Breast epithelium (tissue), 4 donors: ENCODE measurements at regions not wholly inside any gene's neighbourhood (a gene's known extent, or its start where the extent isn't known, plus 50 kb on each side); places are given as distances from the start of the nearest gene placed in this dataset.
A peak's percentile ranks its signal among the peaks of the same experiment; 100 is the strongest.
"Not testable (repeated sequence)": the region's sequence is repeated elsewhere in the genome, so short reads cannot be mapped to it uniquely, and the experiment has no call there.

Experiments
- DNase-seq, 2 donors: peaks; one replicate each; pipeline ENCODE4 v3.0.0-alpha.2; 2019; ENCODE audit warnings: low spot score in 2 of 2
- H3K27ac ChIP-seq, 2 donors: fragments of 200-600 bp; sonication (generic) in 1 of 2; one replicate each; pipeline ENCODE4 v1.5.1; 2016 to 2019; ENCODE audit warnings: mild to moderate bottlenecking in 1 of 2
- H3K27me3 ChIP-seq, 2 donors: fragments of 200-600 bp; sonication (generic) in 1 of 2; one replicate each; pipeline versions ENCODE4 v1.5.1 to v1.6.0; 2017 to 2019; ENCODE audit warnings: control low read depth in 1 of 2, mild to moderate bottlenecking in 1 of 2
- H3K36me3 ChIP-seq: fragments of 200-600 bp; one replicate; pipeline ENCODE4 v1.5.1; 2019
- H3K4me1 ChIP-seq, 2 donors: fragments of 200-600 bp; sonication (generic); one replicate each; pipeline ENCODE4 v1.5.1; 2016 to 2019; ENCODE audit warnings: control low read depth in 1 of 2
- H3K4me3 ChIP-seq, 3 donors: fragments of 200-600 bp; sonication (generic); 1 replicate in 2 of 3; 2 replicates in 1 of 3; pipeline ENCODE4 v1.5.1; 2016 to 2019; ENCODE audit warnings: mild to moderate bottlenecking in 3 of 3, moderate library complexity in 2 of 3
- H3K9me3 ChIP-seq, 2 donors: fragments of 200-600 bp; sonication (generic) in 1 of 2; one replicate each; pipeline ENCODE4 v1.5.1; 2016 to 2019; ENCODE audit warnings: control low read depth in 1 of 2
- POLR2A ChIP-seq: fragments of 450-650 bp; IDR thresholded peaks from one replicate; pipeline ENCODE4 v1.6.1; 2016; ENCODE audit warnings: antibody characterized with exemption, mild to moderate bottlenecking, moderate library complexity
- POLR2AphosphoS5 ChIP-seq, 3 donors: sonication (generic); formaldehyde crosslinking; IDR thresholded peaks; one replicate each; pipeline ENCODE4 v1.6.1; 2017; ENCODE audit warnings: antibody characterized with exemption in 3 of 3
- intact Hi-C: fragments of 100-400 bp; cut with DNase I; formaldehyde crosslinking; loops from one replicate; pipeline ENCODE4 v1.15.1; 2023; ENCODE audit warnings: low total_unique reads
- TF ChIP-seq, protein P1 (sequence below), 3 donors: fragments of 450-650 bp; IDR thresholded peaks; one replicate each; pipeline ENCODE4 v1.5.1; 2016 to 2017; ENCODE audit warnings: antibody characterized with exemption in 3 of 3, mild to moderate bottlenecking in 3 of 3, moderate library complexity in 3 of 3

DNA sequence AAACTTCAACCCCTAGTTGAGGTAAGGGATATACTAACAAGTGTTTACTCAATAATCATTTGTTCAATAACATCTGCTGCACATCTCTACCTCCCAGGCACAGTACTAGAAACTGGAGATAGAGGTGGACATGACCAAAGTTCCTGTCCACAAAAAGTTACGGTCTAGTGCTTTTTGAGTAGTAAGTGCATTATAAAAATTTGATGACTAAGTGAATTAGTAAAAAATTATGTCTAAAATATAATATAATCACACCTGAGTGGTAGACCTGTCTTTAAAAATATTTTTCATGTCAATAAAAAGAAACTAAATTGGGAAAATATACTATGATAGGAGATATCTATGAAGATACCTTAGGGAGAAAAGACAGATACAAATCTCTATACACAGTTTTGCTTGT, 121.5 kb upstream of the FHIT start:
- no peaks in the 10 kb centered on the region for H3K4me1 ChIP-seq
- TF ChIP-seq POLR2A (no peak), POLR2AphosphoS5 (IDR thresholded peaks at IDR 0.05) (no peak)
- TF ChIP-seq, protein P1, sequence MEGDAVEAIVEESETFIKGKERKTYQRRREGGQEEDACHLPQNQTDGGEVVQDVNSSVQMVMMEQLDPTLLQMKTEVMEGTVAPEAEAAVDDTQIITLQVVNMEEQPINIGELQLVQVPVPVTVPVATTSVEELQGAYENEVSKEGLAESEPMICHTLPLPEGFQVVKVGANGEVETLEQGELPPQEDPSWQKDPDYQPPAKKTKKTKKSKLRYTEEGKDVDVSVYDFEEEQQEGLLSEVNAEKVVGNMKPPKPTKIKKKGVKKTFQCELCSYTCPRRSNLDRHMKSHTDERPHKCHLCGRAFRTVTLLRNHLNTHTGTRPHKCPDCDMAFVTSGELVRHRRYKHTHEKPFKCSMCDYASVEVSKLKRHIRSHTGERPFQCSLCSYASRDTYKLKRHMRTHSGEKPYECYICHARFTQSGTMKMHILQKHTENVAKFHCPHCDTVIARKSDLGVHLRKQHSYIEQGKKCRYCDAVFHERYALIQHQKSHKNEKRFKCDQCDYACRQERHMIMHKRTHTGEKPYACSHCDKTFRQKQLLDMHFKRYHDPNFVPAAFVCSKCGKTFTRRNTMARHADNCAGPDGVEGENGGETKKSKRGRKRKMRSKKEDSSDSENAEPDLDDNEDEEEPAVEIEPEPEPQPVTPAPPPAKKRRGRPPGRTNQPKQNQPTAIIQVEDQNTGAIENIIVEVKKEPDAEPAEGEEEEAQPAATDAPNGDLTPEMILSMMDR (IDR thresholded peaks at IDR 0.05), result no peak
- intact Hi-C loops, result no loop called here

DNA sequence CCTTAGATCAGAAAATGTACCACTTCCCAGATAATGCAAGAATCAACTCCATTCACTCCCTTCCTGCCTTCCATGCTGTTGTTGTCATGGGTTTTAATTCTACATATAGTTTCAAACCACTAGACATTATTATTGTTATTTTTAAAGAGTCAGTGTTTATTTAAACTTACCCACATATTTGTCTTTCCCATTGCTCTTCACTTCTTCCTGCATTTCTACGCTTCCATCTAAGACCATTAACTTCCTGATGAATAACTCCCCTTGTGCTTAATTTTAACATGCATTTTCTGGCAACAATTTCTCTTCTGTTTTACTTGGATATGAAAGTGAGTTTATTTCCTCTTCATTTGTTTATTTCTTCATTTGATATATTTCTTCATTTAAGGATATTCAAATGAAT, 127.1 kb upstream of the FHIT start:
- no peak overlapping the region for H3K4me3 ChIP-seq
- TF ChIP-seq POLR2A, result no peak
- TF ChIP-seq, protein P1 (IDR thresholded peaks at IDR 0.05), result no peak
- no peak for TF ChIP-seq POLR2AphosphoS5 (IDR thresholded peaks at IDR 0.05)
- no peak for DNase-seq
- H3K27ac ChIP-seq, result no peak overlapping the region
- no peaks in the 10 kb centered on the region for H3K36me3 ChIP-seq
- intact Hi-C loops, result no loop called here
- H3K4me1 ChIP-seq, result no peaks in the 10 kb centered on the region
- H3K27me3 ChIP-seq, result no peaks in the 10 kb centered on the region
- no peaks in the 10 kb centered on the region for H3K9me3 ChIP-seq

More for the DNA sequence above, 121.5 kb upstream of the FHIT start:
- no peak overlapping the region for H3K4me3 ChIP-seq
- H3K27me3 ChIP-seq, result no peaks in the 10 kb centered on the region
- no peak overlapping the region for H3K27ac ChIP-seq
- DNase-seq, result no peak
- no peaks in the 10 kb centered on the region for H3K36me3 ChIP-seq
- no peaks in the 10 kb centered on the region for H3K9me3 ChIP-seq

DNA sequence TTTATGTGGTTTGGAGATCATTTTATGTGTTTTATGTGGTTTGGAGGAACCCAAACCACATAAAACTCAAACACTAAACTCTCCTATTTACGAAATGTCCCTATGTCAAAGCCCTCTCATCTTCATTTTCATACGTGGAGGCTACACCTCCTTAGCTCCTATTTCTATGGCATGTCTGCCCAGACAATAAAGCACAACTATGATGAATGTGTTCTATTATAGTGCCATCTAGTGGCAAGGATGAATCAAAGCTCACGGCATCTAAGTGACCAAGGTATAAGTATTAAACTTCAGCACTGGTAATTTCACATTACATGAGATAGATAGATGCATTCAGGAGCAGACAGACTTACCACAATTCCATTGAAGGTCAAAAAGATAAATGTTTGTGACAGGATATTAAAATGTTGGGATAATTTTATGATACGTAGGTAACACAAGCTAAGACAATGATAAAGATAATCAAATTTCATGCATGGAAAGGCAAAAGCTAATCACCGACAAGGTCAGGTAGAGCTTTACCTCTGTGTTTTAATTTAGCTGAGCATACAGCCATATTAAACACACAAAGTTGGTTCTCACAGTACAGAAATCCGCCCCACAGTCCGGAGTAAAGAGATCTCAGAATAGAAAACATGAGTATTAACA, 130.6 kb upstream of the FHIT start:
- H3K27ac ChIP-seq, result no peak overlapping the region
- intact Hi-C loops, result no loop called here
- TF ChIP-seq, protein P1 (IDR thresholded peaks at IDR 0.05), result peak; percentile 41 to 53 (median 42)
- TF ChIP-seq POLR2AphosphoS5 (IDR thresholded peaks at IDR 0.05), result no peak
- H3K4me3 ChIP-seq, result no peak overlapping the region
- DNase-seq, result no peak
- no peaks in the 10 kb centered on the region for H3K9me3 ChIP-seq
- H3K36me3 ChIP-seq, result no peaks in the 10 kb centered on the region
- H3K4me1 ChIP-seq, result no peaks in the 10 kb centered on the region
- H3K27me3 ChIP-seq, result no peaks in the 10 kb centered on the region

DNA sequence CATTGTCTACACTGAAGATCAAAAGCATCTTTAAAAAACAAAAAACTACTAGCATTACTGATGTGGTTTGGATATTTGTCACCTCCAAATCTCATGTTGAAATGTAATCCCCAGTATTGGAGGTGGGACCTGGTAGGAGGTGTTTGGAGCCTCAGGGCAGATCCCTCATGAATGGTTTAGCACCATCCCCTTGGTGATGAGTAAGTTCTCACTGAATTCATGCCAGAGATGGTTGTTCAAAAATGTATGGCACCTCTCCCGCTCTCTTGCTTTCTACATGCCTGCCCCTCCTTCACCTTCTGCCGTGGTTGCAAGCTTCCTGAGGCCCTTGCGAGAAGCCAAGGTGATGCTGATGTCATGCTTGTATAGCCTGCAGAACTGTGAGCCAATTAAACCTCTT, 136.6 kb upstream of the FHIT start:
- no peak overlapping the region for H3K4me3 ChIP-seq
- TF ChIP-seq POLR2A (no peak), POLR2AphosphoS5 (IDR thresholded peaks at IDR 0.05) (no peak)
- TF ChIP-seq, protein P1 (IDR thresholded peaks at IDR 0.05), result no peak
- no peaks in the 10 kb centered on the region for H3K36me3 ChIP-seq
- no peaks in the 10 kb centered on the region for H3K4me1 ChIP-seq
- H3K27me3 ChIP-seq, result no peaks in the 10 kb centered on the region
- intact Hi-C loops, result no loop called here
- H3K9me3 ChIP-seq, result peaks cover 4 to 6% of the 10 kb centered on the region in 2 donors
- DNase-seq, result no peak
- H3K27ac ChIP-seq, result no peak overlapping the region

DNA sequence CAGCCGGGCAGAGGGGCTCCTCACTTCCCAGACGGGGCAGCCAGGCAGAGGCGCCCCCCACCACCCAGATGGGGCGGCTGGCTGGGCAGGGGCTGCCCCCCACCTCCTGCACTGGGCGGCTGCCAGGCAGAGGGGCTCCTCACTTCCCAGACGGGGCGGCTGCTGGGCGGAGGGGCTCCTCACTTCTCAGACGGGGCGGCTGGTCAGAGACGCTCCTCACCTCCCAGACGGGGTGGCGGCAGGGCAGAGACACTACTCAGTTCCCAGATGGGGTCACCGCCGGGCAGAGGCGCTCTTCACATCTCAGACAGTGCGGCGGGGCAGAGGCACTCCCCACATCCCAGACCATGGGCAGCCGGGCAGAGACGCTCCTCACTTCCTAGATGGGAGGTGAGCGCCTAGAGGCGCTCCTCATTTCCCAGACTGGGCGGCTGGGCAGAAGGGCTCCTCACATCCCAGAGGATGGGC, 142.3 kb upstream of the FHIT start:
- peaks cover 16 to 24% of the 10 kb centered on the region in 2 donors for H3K9me3 ChIP-seq
- H3K4me1 ChIP-seq, H3K27ac ChIP-seq, intact Hi-C loops, H3K27me3 ChIP-seq, H3K4me3 ChIP-seq, H3K36me3 ChIP-seq, DNase-seq: not testable (repeated sequence)
